GM21529 (cell line): ENCODE measurements at regions not wholly inside any gene's neighbourhood (a gene's known extent, or its start where the extent isn't known, plus 50 kb on each side); places are given as distances from the start of the nearest gene placed in this dataset.

ENCODE experiments used
- ATAC-seq: cut with Tn5 transposase; IDR thresholded peaks from one replicate; pipeline ENCODE4 v1.9.1; 2021; ENCODE audit not compliant: unreplicated experiment

DNA sequence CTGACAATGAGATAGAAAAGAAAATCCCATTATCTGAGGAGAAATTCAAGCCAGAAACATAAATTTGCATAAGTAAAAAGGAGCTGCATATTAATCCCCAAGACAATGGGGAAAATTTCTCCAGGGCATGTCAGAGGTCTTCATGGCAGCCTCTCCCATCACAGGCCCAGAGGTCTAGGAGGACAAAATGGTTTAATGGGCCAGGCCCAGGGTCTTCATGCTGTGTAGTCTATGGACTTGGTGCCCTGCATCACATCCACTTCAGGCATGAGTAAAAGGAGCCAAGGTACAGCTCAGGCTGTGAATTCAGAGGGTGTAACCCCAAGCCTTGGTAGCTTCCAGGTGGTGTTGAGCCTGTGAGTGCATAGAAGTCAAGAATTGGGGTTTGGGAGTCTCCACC lies 1097.2 kb upstream of the RAG2 start:
- no peak for ATAC-seq

GRCh38 chr11:37689951-37690350 lies 1091.9 kb upstream of the RAG2 start:
- ATAC-seq = no peak

GRCh38 chr11:37688456-37688855 lies 1090.4 kb upstream of the RAG2 start:
- ATAC-seq = no peak

GRCh38 chr11:37687130-37687529 lies 1089.1 kb upstream of the RAG2 start:
- ATAC-seq = no peak

GRCh38 chr11:37671321-37671720 lies 1073.3 kb upstream of the RAG2 start:
- no peak for ATAC-seq

- ATAC-seq = no peak
These were observed 1068.9 kb upstream of the RAG2 start for GRCh38 chr11:37666960-37667359.

DNA sequence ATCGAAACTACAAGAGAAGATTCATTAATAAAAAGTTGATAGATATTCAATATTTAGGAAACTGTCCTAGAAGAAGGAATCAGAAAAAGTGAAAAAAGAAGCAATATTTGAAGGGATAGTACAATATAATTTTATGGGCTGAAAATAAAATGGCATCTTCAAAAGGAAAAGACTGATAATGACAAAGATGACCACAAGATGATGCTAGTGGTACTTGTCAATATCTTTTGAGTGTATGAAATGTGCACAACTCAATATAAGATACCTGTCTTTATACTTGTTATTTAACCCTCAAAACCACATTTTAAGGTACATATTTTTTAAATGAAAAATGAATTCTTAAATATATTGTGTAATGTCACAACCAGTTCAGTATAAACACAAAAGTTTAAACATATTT lies 1059.6 kb upstream of the RAG2 start:
- no peak for ATAC-seq

- no peak for ATAC-seq
These were observed 1049.7 kb upstream of the RAG2 start for GRCh38 chr11:37647767-37648166.

GRCh38 chr11:37643968-37644367 lies 1045.9 kb upstream of the RAG2 start:
- no peak for ATAC-seq

DNA sequence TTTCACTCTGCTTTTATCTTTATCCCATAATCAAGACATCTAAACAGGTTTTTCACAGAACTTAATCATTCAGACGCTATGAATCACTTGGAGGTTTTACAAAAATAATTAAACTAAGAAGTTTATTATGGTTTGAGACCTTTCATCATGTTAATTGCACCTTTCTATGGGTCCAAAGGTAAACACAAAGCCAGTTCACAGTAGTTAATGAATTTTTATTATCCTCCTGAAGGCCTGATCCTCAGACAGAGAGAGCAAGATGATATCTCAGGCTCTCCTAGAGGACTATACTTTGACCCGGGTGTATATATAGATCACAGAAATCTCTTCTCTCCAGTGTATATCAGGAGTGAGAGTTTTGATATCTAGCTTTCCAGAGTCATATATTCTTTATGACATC lies 1044.3 kb upstream of the RAG2 start:
- no peak for ATAC-seq

DNA sequence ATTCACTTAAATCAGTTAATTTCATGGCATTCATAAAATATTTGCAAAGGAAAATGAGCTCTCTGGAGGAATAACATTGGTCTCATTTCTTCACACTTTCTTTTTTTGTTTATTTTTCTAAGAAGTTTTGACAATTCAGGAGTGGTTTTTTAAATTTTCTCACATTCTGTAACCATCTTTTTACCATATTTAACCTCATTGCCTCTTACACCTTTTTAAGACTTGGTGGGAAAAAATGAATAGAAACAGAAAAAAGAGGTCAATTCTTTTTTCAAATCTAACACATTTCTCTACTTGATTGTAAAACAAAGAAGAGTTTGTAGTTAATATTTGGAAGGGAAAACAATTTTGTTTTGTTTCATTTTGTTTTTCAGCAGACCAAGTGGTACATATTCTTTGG lies 1034.7 kb upstream of the RAG2 start:
- ATAC-seq = no peak

DNA sequence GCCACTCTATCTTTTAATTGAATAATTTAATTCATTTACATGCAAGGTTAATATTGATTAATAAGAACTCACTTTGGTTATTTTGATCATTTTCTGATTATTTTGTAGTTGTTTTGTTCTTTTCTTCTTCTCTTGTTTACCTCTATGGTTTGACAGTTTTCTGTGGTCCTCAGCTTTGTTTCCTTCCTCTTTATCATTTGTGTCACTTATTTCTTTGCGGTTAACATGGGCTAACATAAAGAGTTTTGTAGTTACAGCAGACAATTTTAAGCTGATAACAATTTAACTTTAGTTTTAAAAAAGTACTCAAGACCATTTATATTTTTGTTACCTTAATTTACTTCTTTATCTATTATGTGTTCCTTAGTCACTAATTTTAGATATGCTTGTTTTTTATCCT lies 1032.8 kb upstream of the RAG2 start:
- no peak for ATAC-seq

DNA sequence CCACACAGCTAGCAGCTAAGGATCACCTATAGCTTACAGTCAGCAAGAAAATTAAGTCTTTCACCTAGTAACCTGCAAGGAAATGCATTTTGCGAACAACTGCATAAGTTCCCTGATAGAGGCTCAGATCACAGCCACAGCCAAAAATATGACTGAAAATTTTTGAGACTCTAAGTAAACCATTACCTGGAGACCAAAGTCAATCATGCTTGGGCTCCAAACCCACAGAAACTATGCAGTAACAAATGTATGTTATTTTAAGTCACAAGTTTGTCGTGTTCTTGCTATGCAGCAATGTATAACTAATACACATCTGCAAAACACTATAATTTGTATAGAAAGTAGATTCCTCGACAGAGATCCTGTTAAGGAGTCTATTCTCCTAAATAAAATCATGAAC lies 1025.7 kb upstream of the RAG2 start:
- no peak for ATAC-seq

DNA sequence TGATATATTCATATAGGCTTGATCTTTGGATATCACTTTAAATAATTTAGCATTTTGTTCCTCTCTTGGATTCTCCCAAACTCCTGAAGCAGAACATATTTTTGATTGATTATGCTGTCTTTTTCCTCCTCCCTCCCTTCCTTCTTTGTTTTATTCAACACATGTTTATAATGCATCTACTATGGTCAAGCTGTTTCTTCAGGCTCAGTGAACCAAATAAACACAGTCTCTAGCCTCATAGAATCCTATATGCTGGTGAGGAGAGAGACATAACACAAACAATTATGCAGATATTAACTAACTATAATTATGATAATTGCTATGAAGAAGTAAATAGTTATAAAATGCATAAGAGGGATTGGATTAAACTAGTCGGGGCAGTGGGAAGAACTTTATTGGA lies 1023.6 kb upstream of the RAG2 start:
- ATAC-seq = no peak

DNA sequence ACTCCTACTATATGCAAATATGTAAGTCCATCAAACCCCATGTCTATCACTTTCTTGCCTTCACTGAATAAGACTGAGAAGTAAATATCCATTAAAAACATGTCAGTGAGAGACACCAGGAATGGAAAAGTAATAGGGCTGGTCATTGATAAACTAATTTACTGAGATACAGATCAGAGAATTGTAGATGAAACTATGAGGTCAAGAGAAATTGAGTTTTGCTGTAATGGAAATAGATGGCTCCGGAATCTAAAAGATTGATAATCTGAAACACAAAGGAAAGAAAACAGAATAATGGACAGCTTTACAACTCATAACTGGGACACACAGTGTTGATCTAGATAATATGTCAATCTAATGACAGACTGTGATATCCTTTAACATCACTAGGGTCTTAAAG lies 1018.3 kb upstream of the RAG2 start:
- ATAC-seq = no peak

- no peak for ATAC-seq
These were observed 1015.0 kb upstream of the RAG2 start for GRCh38 chr11:37613031-37613430.

- ATAC-seq = no peak
These were observed 1014.1 kb upstream of the RAG2 start for GRCh38 chr11:37612146-37612545.

GRCh38 chr11:37605229-37605628 lies 1007.2 kb upstream of the RAG2 start:
- no peak for ATAC-seq

DNA sequence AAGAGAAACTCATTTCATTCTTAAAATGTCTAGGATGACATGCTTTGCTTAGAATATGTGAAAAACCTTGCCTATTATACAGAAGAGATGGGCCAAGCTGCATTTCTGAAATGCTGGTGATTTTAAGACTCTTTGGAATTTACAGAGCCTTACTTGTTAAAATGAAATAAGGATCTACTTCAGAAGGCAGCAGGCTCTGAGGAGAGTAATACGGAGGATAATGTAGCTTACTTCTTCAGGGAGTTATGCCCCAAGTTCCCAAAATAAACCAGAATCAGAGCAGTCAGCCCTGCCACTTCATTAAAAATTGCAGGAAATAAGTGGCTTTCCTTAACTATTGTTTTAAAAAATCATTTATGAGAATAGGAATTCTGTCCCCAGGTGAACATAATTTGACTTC lies 1000.3 kb upstream of the RAG2 start:
- ATAC-seq = no peak

GRCh38 chr11:37597776-37598175 lies 999.7 kb upstream of the RAG2 start:
- ATAC-seq = no peak

DNA sequence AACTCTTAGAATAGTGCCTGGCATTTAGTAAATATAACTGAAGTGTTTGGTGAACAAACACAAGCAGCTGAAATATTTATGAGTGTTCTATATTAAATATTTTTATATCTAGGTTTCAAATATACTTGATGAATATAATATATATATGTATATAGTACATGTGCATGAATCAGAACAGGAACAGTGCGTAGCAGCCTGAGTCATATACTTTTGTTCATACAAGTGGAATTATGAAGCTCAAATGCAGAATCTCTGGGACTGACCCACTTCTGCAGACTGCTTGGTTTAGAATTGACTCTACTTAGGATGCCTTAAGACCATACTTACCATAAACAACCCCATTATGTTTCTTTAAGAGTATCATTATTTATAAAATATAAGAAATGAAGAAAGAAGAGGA lies 997.8 kb upstream of the RAG2 start:
- no peak for ATAC-seq

DNA sequence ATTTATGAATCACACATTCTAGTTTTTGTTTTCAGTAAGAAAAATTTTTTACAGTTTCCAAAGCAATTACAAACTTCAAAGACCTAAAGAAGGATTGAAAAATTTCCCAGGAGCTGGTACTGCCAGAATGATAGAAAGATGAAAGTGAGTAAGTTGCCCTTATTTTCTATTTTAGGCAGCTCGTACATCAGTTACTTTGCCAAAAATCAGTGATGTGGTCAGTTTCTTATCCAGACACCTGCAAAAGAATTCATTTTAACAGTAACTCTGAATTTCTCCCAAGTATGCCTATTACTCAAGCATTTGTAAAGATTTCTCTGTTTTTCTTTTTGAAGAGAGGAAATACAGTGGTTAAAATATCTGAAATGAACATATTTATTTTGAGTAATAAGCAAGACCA lies 976.3 kb upstream of the RAG2 start:
- ATAC-seq = no peak

GRCh38 chr11:37572491-37573171 lies 974.6 kb upstream of the RAG2 start:
- ATAC-seq = no peak

GRCh38 chr11:37571246-37571645 lies 973.2 kb upstream of the RAG2 start:
- no peak for ATAC-seq
